ENCODE measurements at regions not wholly inside any gene's neighbourhood (a gene's known extent, or its start where the extent isn't known, plus 50 kb on each side); places are given as distances from the start of the nearest gene placed in this dataset.

DNA sequence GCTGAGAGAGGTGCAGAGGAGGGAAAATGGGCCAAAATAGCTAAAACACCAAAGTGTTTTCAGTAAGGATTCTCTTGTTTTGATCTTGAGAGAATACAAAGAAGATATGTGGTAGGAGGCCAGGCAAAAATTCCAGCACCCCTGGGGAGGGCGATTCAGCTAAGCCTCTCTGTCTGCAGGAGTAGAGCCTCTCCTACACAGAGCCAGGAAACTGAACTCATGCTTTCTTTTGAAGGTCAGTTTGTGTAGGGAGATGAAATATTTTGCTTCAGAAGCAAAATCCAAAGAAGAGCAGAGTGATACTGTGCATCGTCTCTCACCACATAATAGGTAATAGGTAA, 565.0 kb downstream of the FGF9 start:
- H3K4me3 ChIP-seq (ENCODE audit: low read depth, poor library complexity, severe bottlenecking), result no peak overlapping the region
- intact Hi-C loops (cut with DNase I; ENCODE audit: low total_unique reads), result no loop called here
- no peak for DNase-seq (ENCODE audit: low spot score in 2 of 2)
- 72 to 73% methylated on average over 2 of the region's 2 CpGs for WGBS, 2 donors
- no peak for TF ChIP-seq CTCF (IDR thresholded peaks at IDR 0.05)
- TF ChIP-seq POLR2A (IDR thresholded peaks at IDR 0.05), result no peak

- intact Hi-C loops (cut with DNase I; ENCODE audit: low total_unique reads), result no loop called here
- WGBS, 2 donors, result 92 to 94% methylated on average over 4 of the region's 4 CpGs
- DNase-seq (ENCODE audit: low spot score in 2 of 2), result no peak
- no peak overlapping the region for H3K4me3 ChIP-seq (ENCODE audit: low read depth, poor library complexity, severe bottlenecking)
- TF ChIP-seq CTCF (IDR thresholded peaks at IDR 0.05), result no peak
- no peak for TF ChIP-seq POLR2A (IDR thresholded peaks at IDR 0.05)
Observed at GRCh38 chr13:22238269-22238668, 567.4 kb downstream of the FGF9 start.

DNA sequence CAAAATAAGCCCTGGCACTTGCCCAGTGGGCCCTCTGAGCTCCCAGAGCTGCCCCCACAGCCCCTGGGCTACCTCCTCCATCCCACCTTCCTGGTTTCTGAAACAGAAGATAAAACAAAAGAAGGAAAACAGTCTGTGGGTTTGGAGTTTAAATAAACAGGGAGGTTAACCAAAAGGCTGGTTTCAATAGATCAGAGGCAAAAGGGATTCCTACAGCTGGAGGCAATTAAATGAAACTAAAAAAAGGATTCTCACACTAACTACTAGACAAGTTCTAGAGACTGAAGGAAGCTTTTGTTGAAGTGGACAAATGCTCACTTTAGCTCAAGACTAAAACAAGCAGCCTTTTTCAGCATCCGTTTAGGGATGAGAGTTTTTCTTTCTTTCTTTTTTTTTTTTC, 569.8 kb downstream of the FGF9 start:
- intact Hi-C loops (cut with DNase I; ENCODE audit: low total_unique reads), result no loop called here
- TF ChIP-seq CTCF (IDR thresholded peaks at IDR 0.05), result no peak
- TF ChIP-seq POLR2A (IDR thresholded peaks at IDR 0.05), result no peak
- no peak overlapping the region for H3K4me3 ChIP-seq (ENCODE audit: low read depth, poor library complexity, severe bottlenecking)
- WGBS, 2 donors, result 38 to 53% methylated on average over 1 of the region's 1 CpG
- no peak for DNase-seq (ENCODE audit: low spot score in 2 of 2)

GRCh38 chr13:22243469-22244163, 572.7 kb downstream of the FGF9 start:
- no peak for DNase-seq (ENCODE audit: low spot score in 2 of 2)
- intact Hi-C loops (cut with DNase I; ENCODE audit: low total_unique reads), result no loop called here
- WGBS, 2 donors, result 62 to 81% methylated on average over 9 of the region's 9 CpGs
- TF ChIP-seq CTCF (IDR thresholded peaks at IDR 0.05), result no peak
- no peak for TF ChIP-seq POLR2A (IDR thresholded peaks at IDR 0.05)
- H3K4me3 ChIP-seq (ENCODE audit: low read depth, poor library complexity, severe bottlenecking), result no peak overlapping the region

- DNase-seq (ENCODE audit: low spot score in 2 of 2), result no peak
- intact Hi-C loops (cut with DNase I; ENCODE audit: low total_unique reads), result no loop called here
- WGBS, 2 donors, result 85 to 86% methylated on average over 11 of the region's 11 CpGs
- TF ChIP-seq CTCF (IDR thresholded peaks at IDR 0.05) (no peak), POLR2A (IDR thresholded peaks at IDR 0.05) (no peak)
- H3K4me3 ChIP-seq (ENCODE audit: low read depth, poor library complexity, severe bottlenecking), result no peak overlapping the region
Observed at GRCh38 chr13:22252281-22252830, 581.5 kb downstream of the FGF9 start.

GRCh38 chr13:22253107-22253506, 582.2 kb downstream of the FGF9 start:
- no peak for TF ChIP-seq CTCF (IDR thresholded peaks at IDR 0.05)
- no peak for TF ChIP-seq POLR2A (IDR thresholded peaks at IDR 0.05)
- WGBS, 2 donors, result 92 to 95% methylated on average over 4 of the region's 4 CpGs
- no peak overlapping the region for H3K4me3 ChIP-seq (ENCODE audit: low read depth, poor library complexity, severe bottlenecking)
- intact Hi-C loops (cut with DNase I; ENCODE audit: low total_unique reads), result no loop called here
- DNase-seq (ENCODE audit: low spot score in 2 of 2), result no peak

Data from lower leg skin (tissue), 4 donors.